Lower lobe of right lung (tissue), 2 donors: ENCODE measurements at regions not wholly inside any gene's neighbourhood (a gene's known extent, or its start where the extent isn't known, plus 50 kb on each side); places are given as distances from the start of the nearest gene placed in this dataset.
A peak's percentile ranks its signal among the peaks of the same experiment; 100 is the strongest.

ENCODE experiments used
- ATAC-seq, 2 donors: fragments of 200-7000 bp; cut with Tn5 transposase; one replicate each; pipeline ENCODE4 v1.9.1; 2020 to 2022; ENCODE audit warnings: mild to moderate bottlenecking in 2 of 2, moderate library complexity in 2 of 2
- DNase-seq: peaks from one replicate; pipeline ENCODE4 v3.0.0-alpha.2; 2020
- H3K27ac ChIP-seq: fragments of 200-600 bp; one replicate; pipeline ENCODE4 v1.8.0; 2022
- H3K27me3 ChIP-seq: fragments of 200-600 bp; one replicate; pipeline ENCODE4 v1.8.0; 2022; ENCODE audit warnings: low read depth
- H3K36me3 ChIP-seq: fragments of 200-600 bp; one replicate; pipeline ENCODE4 v1.8.0; 2022; ENCODE audit warnings: mild to moderate bottlenecking
- H3K4me1 ChIP-seq: fragments of 200-600 bp; one replicate; pipeline ENCODE4 v1.8.0; 2022
- H3K4me3 ChIP-seq: fragments of 200-600 bp; one replicate; pipeline ENCODE4 v1.8.0; 2022; ENCODE audit warnings: mild to moderate bottlenecking
- H3K9me3 ChIP-seq: fragments of 200-600 bp; one replicate; pipeline ENCODE4 v1.8.0; 2022
- intact Hi-C: fragments of 100-400 bp; cut with DNase I; formaldehyde crosslinking; loops from one replicate; pipeline ENCODE4 v1.11.0; 2022
- TF ChIP-seq, protein P1 (sequence below): fragments of 200-600 bp; IDR thresholded peaks from one replicate; pipeline ENCODE4 v1.8.0; 2022; ENCODE audit warnings: antibody characterized with exemption, mild to moderate bottlenecking
- donor health status: DM: no; HTN: yes; CAD: no; lungs with severe emphysema.

DNA sequence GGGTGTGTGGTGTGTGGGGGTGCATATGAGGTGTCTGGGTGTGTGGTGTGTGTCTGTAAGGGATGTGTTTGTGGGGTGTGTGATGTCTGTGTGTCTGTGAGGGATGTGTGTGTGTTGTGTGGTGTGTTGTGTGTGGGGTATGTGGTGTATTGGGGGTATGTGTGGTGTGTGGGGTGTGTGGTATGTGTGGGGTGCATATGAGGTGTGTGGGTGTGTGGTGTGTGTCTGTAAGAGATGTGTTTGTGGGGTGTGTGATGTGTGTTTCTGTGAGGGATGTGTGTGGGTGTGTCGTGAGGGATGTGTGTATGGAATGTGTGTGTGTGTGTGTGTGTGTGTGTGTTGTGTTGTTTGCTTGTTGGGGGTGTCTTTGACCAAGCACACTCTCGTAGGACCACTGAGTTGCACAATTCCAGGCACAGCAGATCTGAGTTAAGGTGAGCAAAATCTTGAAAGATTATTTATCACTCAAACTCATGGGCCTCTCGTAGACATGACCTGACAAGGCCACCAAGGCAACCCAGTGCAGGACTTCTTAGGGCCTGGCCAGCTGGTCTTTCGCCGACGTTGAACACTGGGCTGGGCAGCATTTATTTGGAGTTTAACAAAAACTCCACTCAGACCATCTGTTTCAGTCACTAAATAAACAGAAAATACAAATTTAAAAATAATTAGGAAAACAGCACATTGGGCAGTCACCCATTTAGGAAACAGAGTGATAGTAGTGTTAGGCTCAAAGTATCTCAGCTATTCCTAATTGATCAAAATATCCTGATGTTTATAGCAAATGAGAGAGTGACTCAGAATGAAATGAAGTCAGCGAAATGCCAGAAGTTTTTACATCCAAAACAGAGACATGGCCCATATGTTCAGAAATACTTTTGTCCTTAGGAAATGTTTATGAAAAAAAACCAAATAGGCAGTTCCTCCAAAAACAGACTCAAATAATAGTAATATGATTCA, 301.1 kb downstream of the FGF9 start:
- intact Hi-C loops = no loop called here
- TF ChIP-seq, protein P1, sequence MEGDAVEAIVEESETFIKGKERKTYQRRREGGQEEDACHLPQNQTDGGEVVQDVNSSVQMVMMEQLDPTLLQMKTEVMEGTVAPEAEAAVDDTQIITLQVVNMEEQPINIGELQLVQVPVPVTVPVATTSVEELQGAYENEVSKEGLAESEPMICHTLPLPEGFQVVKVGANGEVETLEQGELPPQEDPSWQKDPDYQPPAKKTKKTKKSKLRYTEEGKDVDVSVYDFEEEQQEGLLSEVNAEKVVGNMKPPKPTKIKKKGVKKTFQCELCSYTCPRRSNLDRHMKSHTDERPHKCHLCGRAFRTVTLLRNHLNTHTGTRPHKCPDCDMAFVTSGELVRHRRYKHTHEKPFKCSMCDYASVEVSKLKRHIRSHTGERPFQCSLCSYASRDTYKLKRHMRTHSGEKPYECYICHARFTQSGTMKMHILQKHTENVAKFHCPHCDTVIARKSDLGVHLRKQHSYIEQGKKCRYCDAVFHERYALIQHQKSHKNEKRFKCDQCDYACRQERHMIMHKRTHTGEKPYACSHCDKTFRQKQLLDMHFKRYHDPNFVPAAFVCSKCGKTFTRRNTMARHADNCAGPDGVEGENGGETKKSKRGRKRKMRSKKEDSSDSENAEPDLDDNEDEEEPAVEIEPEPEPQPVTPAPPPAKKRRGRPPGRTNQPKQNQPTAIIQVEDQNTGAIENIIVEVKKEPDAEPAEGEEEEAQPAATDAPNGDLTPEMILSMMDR = no peak
- ATAC-seq = peak; percentile 27 to 49

DNA sequence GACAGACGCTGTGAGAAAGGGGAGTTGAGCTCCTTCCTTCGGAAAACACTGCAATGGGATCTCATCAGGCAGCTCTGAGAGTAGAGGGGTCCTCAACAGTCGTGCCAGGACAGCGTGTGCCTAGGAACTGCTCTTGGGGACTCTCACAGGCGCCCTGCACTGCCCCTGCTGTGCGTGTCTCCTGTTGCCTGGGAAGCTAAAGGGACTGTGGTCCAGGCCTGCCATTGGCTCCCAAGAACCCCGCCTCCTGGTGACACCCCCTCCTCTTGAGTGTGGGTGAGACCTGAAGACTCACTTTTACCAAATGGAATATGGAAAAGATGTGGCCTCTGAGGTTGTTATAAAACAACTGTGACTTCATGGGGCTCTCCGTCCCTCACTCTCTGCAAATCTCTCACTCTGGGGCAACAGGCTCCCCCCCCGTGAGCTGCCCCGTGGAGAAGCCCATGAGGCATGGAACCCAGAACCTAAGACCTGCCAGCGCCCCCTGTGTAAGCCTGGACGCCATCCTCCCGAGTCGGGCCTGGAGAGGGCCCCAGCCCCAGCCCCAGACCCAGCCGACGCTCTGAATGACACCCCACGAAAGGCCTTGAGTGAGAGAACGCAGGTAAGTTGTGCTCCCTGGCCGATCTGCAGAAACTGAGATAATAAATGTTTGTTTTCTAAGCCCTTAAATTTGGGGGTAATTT, 302.7 kb downstream of the FGF9 start:
- no peaks in the 10 kb centered on the region for H3K4me1 ChIP-seq
- H3K9me3 ChIP-seq = no peaks in the 10 kb centered on the region
- no peak overlapping the region for H3K27ac ChIP-seq
- no peak overlapping the region for H3K4me3 ChIP-seq
- intact Hi-C loops = no loop called here
- no peak for DNase-seq
- H3K27me3 ChIP-seq = no peaks in the 10 kb centered on the region
- TF ChIP-seq, protein P1 = no peak
- no peaks in the 10 kb centered on the region for H3K36me3 ChIP-seq
- ATAC-seq = no peak

More for the DNA sequence above, 301.1 kb downstream of the FGF9 start:
- no peaks in the 10 kb centered on the region for H3K4me1 ChIP-seq
- no peak for DNase-seq
- no peak overlapping the region for H3K27ac ChIP-seq
- H3K36me3 ChIP-seq = no peaks in the 10 kb centered on the region
- no peaks in the 10 kb centered on the region for H3K27me3 ChIP-seq
- no peaks in the 10 kb centered on the region for H3K9me3 ChIP-seq
- no peak overlapping the region for H3K4me3 ChIP-seq

DNA sequence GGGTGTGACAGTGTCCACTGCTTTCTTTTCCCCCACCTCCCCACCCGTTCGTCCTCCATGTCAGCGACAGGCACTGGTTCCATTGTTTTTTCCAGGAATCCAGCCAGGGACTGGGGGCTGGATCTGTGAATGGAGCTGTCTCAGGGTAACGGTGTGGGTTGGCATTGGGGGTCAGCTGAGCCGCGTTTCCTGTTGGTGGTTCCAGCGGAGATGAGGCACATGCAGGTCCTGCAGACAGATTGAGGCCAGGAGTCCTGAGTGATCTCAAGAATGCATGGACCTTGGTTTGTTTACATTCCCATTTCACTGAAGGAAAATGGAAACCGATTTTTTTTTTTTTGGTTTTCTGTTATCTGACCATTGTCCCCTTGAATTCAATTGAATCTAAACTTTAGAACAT, 303.9 kb downstream of the FGF9 start:
- intact Hi-C loops = no loop called here
- Histone ChIP-seq H3K4me3 (no peak overlapping the region), H3K9me3 (no peaks in the 10 kb centered on the region), H3K36me3 (no peaks in the 10 kb centered on the region), H3K27ac (no peak overlapping the region), H3K4me1 (no peaks in the 10 kb centered on the region), H3K27me3 (no peaks in the 10 kb centered on the region)
- TF ChIP-seq, protein P1 = no peak
- DNase-seq (no peak), ATAC-seq (no peak)

DNA sequence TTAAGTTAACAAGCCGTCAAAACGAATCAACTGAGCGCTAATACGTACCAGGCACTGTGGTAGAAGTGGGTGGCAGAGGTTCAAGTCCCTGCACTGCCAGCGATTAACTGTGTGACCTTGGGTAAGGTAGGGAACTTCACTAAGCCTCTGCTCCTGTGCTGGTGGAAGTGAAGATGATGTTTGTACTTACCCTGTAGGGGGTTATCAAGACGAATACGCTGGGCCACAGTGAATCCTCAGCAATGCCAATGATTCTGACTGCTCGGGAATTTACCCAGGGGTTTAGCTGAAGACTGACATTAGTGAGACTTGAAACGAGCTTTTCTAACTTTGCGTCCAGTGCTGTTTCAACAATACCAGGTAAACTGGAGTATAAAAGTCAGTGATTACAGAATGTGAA, 305.3 kb downstream of the FGF9 start:
- Histone ChIP-seq H3K27ac (no peak overlapping the region), H3K9me3 (no peaks in the 10 kb centered on the region), H3K4me1 (no peaks in the 10 kb centered on the region), H3K36me3 (no peaks in the 10 kb centered on the region), H3K4me3 (no peak overlapping the region), H3K27me3 (no peaks in the 10 kb centered on the region)
- DNase-seq (no peak), ATAC-seq (no peak)
- TF ChIP-seq, protein P1 = no peak
- intact Hi-C loops = no loop called here

DNA sequence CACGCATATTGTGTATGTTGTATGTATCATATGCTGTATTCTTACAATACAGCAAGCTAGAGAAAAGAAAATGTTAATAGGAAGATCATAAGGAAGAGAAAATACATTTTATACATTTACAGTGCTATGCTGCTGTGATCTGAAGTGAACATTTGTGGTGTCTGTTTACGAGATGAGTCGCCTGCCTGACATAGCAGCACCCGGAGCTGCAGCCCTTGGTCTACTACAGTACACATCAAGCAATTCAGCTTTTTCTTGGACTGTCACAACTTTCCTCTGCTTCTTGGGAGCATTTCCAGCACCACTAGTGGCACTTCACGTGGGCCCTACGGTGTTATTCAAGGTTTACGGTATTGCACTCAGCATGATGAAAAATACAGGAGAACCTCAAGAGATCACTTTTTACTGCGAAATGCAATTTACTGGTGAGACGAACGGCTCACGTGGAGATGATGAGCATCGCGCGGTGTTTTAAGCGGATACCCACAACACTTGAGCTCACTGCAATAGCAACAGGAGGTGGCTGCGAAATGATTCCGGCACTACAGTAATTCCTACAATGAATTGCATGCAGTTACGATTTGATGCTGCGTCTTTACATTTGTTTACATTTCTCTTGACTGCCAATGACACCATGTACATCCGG, 308.4 kb downstream of the FGF9 start:
- TF ChIP-seq, protein P1 = no peak
- Histone ChIP-seq H3K4me1 (no peaks in the 10 kb centered on the region), H3K9me3 (no peaks in the 10 kb centered on the region), H3K27me3 (no peaks in the 10 kb centered on the region), H3K27ac (no peak overlapping the region), H3K4me3 (no peak overlapping the region), H3K36me3 (no peaks in the 10 kb centered on the region)
- no peak for DNase-seq
- ATAC-seq = no peak
- intact Hi-C loops = no loop called here
